ENCODE measurements at regions not wholly inside any gene's neighbourhood (a gene's known extent, or its start where the extent isn't known, plus 50 kb on each side); places are given as distances from the start of the nearest gene placed in this dataset.

DNA sequence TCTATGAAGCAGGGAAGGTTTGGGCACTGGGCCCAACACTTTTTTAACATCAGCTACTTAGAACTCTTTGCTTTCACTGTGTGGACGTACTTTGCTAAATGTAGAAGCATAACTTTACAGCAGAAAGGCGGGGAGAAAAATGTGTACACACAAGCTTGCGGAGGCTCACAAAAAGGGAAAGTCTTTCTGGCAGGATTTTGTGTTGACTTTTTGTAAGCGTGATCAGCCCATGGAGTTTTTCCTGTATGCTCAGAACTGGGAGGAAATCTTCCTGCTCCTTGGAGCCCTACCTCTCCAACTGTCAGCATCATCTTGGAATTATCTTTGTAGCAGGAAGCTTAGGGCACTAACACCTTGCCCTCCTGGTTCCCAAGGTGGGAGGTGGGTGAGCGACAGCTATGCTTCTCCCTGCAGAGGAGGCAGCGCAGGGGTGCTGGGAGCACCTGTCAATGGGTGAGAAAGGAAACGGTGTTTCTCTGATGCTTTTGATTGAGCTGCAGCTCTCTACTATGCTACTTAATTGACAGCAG is 321.9 kb downstream of the GADD45G start:
- TF ChIP-seq YY1 (IDR thresholded peaks at IDR 0.05; ENCODE audit: insufficient read depth, insufficient read length) (no peak), ZNF274 (IDR thresholded peaks at IDR 0.05; ENCODE audit: low read depth, low read length) (no peak)
